Kasumi-1 (cell line): ENCODE measurements at regions not wholly inside any gene's neighbourhood (a gene's known extent, or its start where the extent isn't known, plus 50 kb on each side); places are given as distances from the start of the nearest gene placed in this dataset.

Experiments used
- DNase-seq, 2 experiments: peaks; one replicate each; lab custom pipeline; 2025; lab: John Stamatoyannopoulos, UW

GRCh38 chr20:39700528-39700927, 738.4 kb downstream of the DHX35 start:
- DNase-seq = no peak

- no peak for DNase-seq
Observed at GRCh38 chr20:39699166-39699725, 737.1 kb downstream of the DHX35 start.

GRCh38 chr20:39698752-39699151, 736.6 kb downstream of the DHX35 start:
- no peak for DNase-seq

GRCh38 chr20:39691151-39691862, 729.2 kb downstream of the DHX35 start:
- no peak for DNase-seq

GRCh38 chr20:39676857-39677391, 714.8 kb downstream of the DHX35 start:
- DNase-seq = no peak

GRCh38 chr20:39676241-39676640, 714.1 kb downstream of the DHX35 start:
- no peak for DNase-seq

- no peak for DNase-seq
Observed at GRCh38 chr20:39674842-39675241, 712.7 kb downstream of the DHX35 start.

- DNase-seq = no peak
Observed at GRCh38 chr20:39670988-39671387, 708.8 kb downstream of the DHX35 start.

GRCh38 chr20:39669659-39670058, 707.5 kb downstream of the DHX35 start:
- no peak for DNase-seq

- DNase-seq = no peak
Observed at GRCh38 chr20:39668038-39668437, 705.9 kb downstream of the DHX35 start.

GRCh38 chr20:39661833-39662232, 699.7 kb downstream of the DHX35 start:
- no peak for DNase-seq

- DNase-seq = no peak
Observed at GRCh38 chr20:39660965-39661364, 698.8 kb downstream of the DHX35 start.

- DNase-seq = no peak
Observed at GRCh38 chr20:39660226-39660625, 698.1 kb downstream of the DHX35 start.

- no peak for DNase-seq
Observed at GRCh38 chr20:39658662-39659409, 696.7 kb downstream of the DHX35 start.

GRCh38 chr20:39654171-39654570, 692.0 kb downstream of the DHX35 start:
- DNase-seq = no peak

- DNase-seq = no peak
Observed at GRCh38 chr20:39651645-39652325, 689.6 kb downstream of the DHX35 start.

- DNase-seq = no peak
Observed at GRCh38 chr20:39646874-39647413, 684.8 kb downstream of the DHX35 start.

- DNase-seq = no peak
Observed at GRCh38 chr20:39645131-39645530, 683.0 kb downstream of the DHX35 start.

- no peak for DNase-seq
Observed at GRCh38 chr20:39643292-39643691, 681.1 kb downstream of the DHX35 start.

GRCh38 chr20:39641423-39641822, 679.3 kb downstream of the DHX35 start:
- DNase-seq = no peak

- DNase-seq = no peak
Observed at GRCh38 chr20:39640147-39640546, 678.0 kb downstream of the DHX35 start.

GRCh38 chr20:39638731-39639130, 676.6 kb downstream of the DHX35 start:
- DNase-seq = no peak
